ENCODE measurements at regions not wholly inside any gene's neighbourhood (a gene's known extent, or its start where the extent isn't known, plus 50 kb on each side); places are given as distances from the start of the nearest gene placed in this dataset.
"Not testable (repeated sequence)": the region's sequence is repeated elsewhere in the genome, so short reads cannot be mapped to it uniquely, and the experiment has no call there.

GRCh38 chr5:5782402-5782801 lies 359.9 kb downstream of the ICE1 start:
- no peak for DNase-seq

GRCh38 chr5:5781335-5781734 lies 358.9 kb downstream of the ICE1 start:
- no peak for DNase-seq

- peak; percentile 61 to 89 for DNase-seq
Observed at GRCh38 chr5:5780253-5780652, 357.8 kb downstream of the ICE1 start.

GRCh38 chr5:5777013-5777412 lies 354.5 kb downstream of the ICE1 start:
- no peak for DNase-seq

GRCh38 chr5:5772202-5772601 lies 349.7 kb downstream of the ICE1 start:
- no peak for DNase-seq

GRCh38 chr5:5770825-5771224 lies 348.3 kb downstream of the ICE1 start:
- no peak for DNase-seq

GRCh38 chr5:5767286-5767928 lies 344.9 kb downstream of the ICE1 start:
- DNase-seq, result peak; percentile 26 to 70

GRCh38 chr5:5765066-5765850 lies 342.8 kb downstream of the ICE1 start:
- no peak for DNase-seq

- no peak for DNase-seq
Observed at GRCh38 chr5:5764246-5764645, 341.8 kb downstream of the ICE1 start.

GRCh38 chr5:5756762-5757161 lies 334.3 kb downstream of the ICE1 start:
- DNase-seq, result peak in 1 of 2 experiments; percentile 30

GRCh38 chr5:5755888-5756287 lies 333.4 kb downstream of the ICE1 start:
- DNase-seq, result no peak

GRCh38 chr5:5752844-5753243 lies 330.4 kb downstream of the ICE1 start:
- no peak for DNase-seq

- peak; percentile 85 to 97 for DNase-seq
Observed at GRCh38 chr5:5751987-5752386, 329.5 kb downstream of the ICE1 start.

GRCh38 chr5:5751498-5751897 lies 329.0 kb downstream of the ICE1 start:
- DNase-seq, result no peak

GRCh38 chr5:5741418-5741817 lies 318.9 kb downstream of the ICE1 start:
- no peak for DNase-seq

- DNase-seq, result no peak
Observed at GRCh38 chr5:5739490-5739945, 317.0 kb downstream of the ICE1 start.

GRCh38 chr5:5738797-5739489 lies 316.5 kb downstream of the ICE1 start:
- DNase-seq, result no peak

- DNase-seq, result no peak
Observed at GRCh38 chr5:5736007-5736406, 313.5 kb downstream of the ICE1 start.

GRCh38 chr5:5733058-5733457 lies 310.6 kb downstream of the ICE1 start:
- not testable (repeated sequence) for DNase-seq

GRCh38 chr5:5726401-5726800 lies 303.9 kb downstream of the ICE1 start:
- DNase-seq, result no peak

- no peak for DNase-seq
Observed at GRCh38 chr5:5721881-5722280, 299.4 kb downstream of the ICE1 start.

- DNase-seq, result no peak
Observed at GRCh38 chr5:5719292-5719691, 296.8 kb downstream of the ICE1 start.

GRCh38 chr5:5716665-5717064 lies 294.2 kb downstream of the ICE1 start:
- no peak for DNase-seq

GRCh38 chr5:5711592-5711991 lies 289.1 kb downstream of the ICE1 start:
- peak in 1 of 2 experiments; percentile 21 for DNase-seq
